ENCODE measurements at regions not wholly inside any gene's neighbourhood (a gene's known extent, or its start where the extent isn't known, plus 50 kb on each side); places are given as distances from the start of the nearest gene placed in this dataset.
"Not testable (repeated sequence)": the region's sequence is repeated elsewhere in the genome, so short reads cannot be mapped to it uniquely, and the experiment has no call there.

GRCh38 chr15:28789401-28790114 is 58.9 kb downstream of the GOLGA6L7 start:
- DNase-seq (ENCODE audit: low read depth, low spot score): peak; percentile 20

GRCh38 chr15:28788649-28789400 is 59.6 kb downstream of the GOLGA6L7 start:
- not testable (repeated sequence) for DNase-seq (ENCODE audit: low read depth, low spot score)

GRCh38 chr15:28788176-28788575 is 60.3 kb downstream of the GOLGA6L7 start:
- not testable (repeated sequence) for DNase-seq (ENCODE audit: low read depth, low spot score)

GRCh38 chr15:28786521-28786920 is 61.9 kb downstream of the GOLGA6L7 start:
- no peak for DNase-seq (ENCODE audit: low read depth, low spot score)

- DNase-seq (ENCODE audit: low read depth, low spot score): not testable (repeated sequence)
Observed at GRCh38 chr15:28784347-28785163, 63.9 kb downstream of the GOLGA6L7 start.

GRCh38 chr15:28783873-28784272 is 64.6 kb downstream of the GOLGA6L7 start:
- DNase-seq (ENCODE audit: low read depth, low spot score): no peak

- DNase-seq (ENCODE audit: low read depth, low spot score): no peak
Observed at GRCh38 chr15:28783466-28783865, 65.0 kb downstream of the GOLGA6L7 start.

- DNase-seq (ENCODE audit: low read depth, low spot score): not testable (repeated sequence)
Observed at GRCh38 chr15:28778397-28778796, 66.2 kb upstream of the GOLGA8M start.

- not testable (repeated sequence) for DNase-seq (ENCODE audit: low read depth, low spot score)
Observed at GRCh38 chr15:28772857-28773256, 60.6 kb upstream of the GOLGA8M start.
